Smooth muscle cell (in vitro differentiated cells): ENCODE measurements at regions not wholly inside any gene's neighbourhood (a gene's known extent, or its start where the extent isn't known, plus 50 kb on each side); places are given as distances from the start of the nearest gene placed in this dataset.
A peak's percentile ranks its signal among the peaks of the same experiment; 100 is the strongest.

ENCODE experiments used
- DNase-seq: peaks from one replicate; lab custom pipeline; 2025; ENCODE audit not compliant: unreplicated experiment; lab: John Stamatoyannopoulos, UW
- H2AFZ ChIP-seq: fragments of 200-600 bp; sonication (generic); 2 replicates; pipeline ENCODE4 v1.6.0; 2016; ENCODE audit warnings: antibody characterized with exemption, low read depth, mild to moderate bottlenecking
- H3F3A ChIP-seq: fragments of 200-600 bp; sonication (generic); 2 replicates; pipeline ENCODE4 v1.6.0; 2017; ENCODE audit warnings: antibody characterized with exemption, low read depth
- H3K27ac ChIP-seq: fragments of 200-600 bp; sonication (generic); 2 replicates; pipeline ENCODE4 v1.5.1; 2016; ENCODE audit warnings: low read depth, mild to moderate bottlenecking
- H3K27me3 ChIP-seq: fragments of 200-600 bp; sonication (generic); 2 replicates; pipeline ENCODE4 v1.6.1; 2016; ENCODE audit warnings: low read depth, mild to moderate bottlenecking
- H3K36me3 ChIP-seq: fragments of 200-600 bp; sonication (generic); 2 replicates; pipeline ENCODE4 v1.5.1; 2016; ENCODE audit warnings: low read depth
- H3K4me1 ChIP-seq: fragments of 200-600 bp; sonication (generic); 2 replicates; pipeline ENCODE4 v1.5.1; 2016; ENCODE audit warnings: low read depth
- H3K4me2 ChIP-seq: fragments of 200-600 bp; sonication (generic); 2 replicates; pipeline ENCODE4 v1.6.0; 2016; ENCODE audit warnings: mild to moderate bottlenecking
- H3K4me3 ChIP-seq: fragments of 200-600 bp; sonication (generic); 2 replicates; pipeline ENCODE4 v1.5.1; 2016; ENCODE audit warnings: mild to moderate bottlenecking
- H3K79me2 ChIP-seq: fragments of 200-600 bp; sonication (generic); 2 replicates; pipeline ENCODE4 v1.6.0; 2016; ENCODE audit warnings: low read depth, mild to moderate bottlenecking
- H3K9ac ChIP-seq: fragments of 200-600 bp; sonication (generic); 2 replicates; pipeline ENCODE4 v1.6.0; 2016; ENCODE audit warnings: low read depth
- H3K9me3 ChIP-seq: fragments of 200-600 bp; sonication (generic); replicated peaks from 2 replicates; pipeline ENCODE4 v1.5.1; 2016; ENCODE audit warnings: low read depth
- H4K20me1 ChIP-seq: fragments of 200-600 bp; sonication (generic); 2 replicates; pipeline ENCODE4 v1.6.0; 2016; ENCODE audit warnings: low read depth
- WGBS: methylation state at CpG from one replicate; pipeline ENCODE4 v1.1.7; 2016; ENCODE audit warnings: low lambda C conversion rate; 5-methylcytosine and 5-hydroxymethylcytosine counted together
- TF ChIP-seq, protein P1 (sequence below): fragments of 200-600 bp; sonication (generic); IDR thresholded peaks from 2 replicates; pipeline ENCODE4 v1.5.1; 2017; ENCODE audit warnings: borderline replicate concordance, mild to moderate bottlenecking, antibody characterized with exemption; ENCODE audit not compliant: insufficient read depth, poor library complexity, severe bottlenecking

- Histone ChIP-seq H2AFZ (no peak overlapping the region), H3K4me2 (no peak overlapping the region), H3K9me3 (no peaks in the 10 kb centered on the region), H4K20me1 (no peaks in the 10 kb centered on the region), H3K4me3 (no peak overlapping the region), H3K36me3 (no peaks in the 10 kb centered on the region), H3K4me1 (no peaks in the 10 kb centered on the region), H3K79me2 (no peaks in the 10 kb centered on the region), H3K27ac (no peak overlapping the region), H3F3A (no peaks in the 10 kb centered on the region), H3K9ac (no peak overlapping the region), H3K27me3 (no peaks in the 10 kb centered on the region)
- DNase-seq = no peak
- WGBS = 60% methylated on average over 2 of the region's 2 CpGs
- TF ChIP-seq, protein P1, sequence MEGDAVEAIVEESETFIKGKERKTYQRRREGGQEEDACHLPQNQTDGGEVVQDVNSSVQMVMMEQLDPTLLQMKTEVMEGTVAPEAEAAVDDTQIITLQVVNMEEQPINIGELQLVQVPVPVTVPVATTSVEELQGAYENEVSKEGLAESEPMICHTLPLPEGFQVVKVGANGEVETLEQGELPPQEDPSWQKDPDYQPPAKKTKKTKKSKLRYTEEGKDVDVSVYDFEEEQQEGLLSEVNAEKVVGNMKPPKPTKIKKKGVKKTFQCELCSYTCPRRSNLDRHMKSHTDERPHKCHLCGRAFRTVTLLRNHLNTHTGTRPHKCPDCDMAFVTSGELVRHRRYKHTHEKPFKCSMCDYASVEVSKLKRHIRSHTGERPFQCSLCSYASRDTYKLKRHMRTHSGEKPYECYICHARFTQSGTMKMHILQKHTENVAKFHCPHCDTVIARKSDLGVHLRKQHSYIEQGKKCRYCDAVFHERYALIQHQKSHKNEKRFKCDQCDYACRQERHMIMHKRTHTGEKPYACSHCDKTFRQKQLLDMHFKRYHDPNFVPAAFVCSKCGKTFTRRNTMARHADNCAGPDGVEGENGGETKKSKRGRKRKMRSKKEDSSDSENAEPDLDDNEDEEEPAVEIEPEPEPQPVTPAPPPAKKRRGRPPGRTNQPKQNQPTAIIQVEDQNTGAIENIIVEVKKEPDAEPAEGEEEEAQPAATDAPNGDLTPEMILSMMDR = no peak
These were observed 65.6 kb downstream of the DDIT4L start for GRCh38 chr4:100124715-100125114.

GRCh38 chr4:100118181-100118580 lies 72.1 kb downstream of the DDIT4L start:
- WGBS = 43% methylated on average over 2 of the region's 2 CpGs
- Histone ChIP-seq H2AFZ (no peak overlapping the region), H3K9ac (no peak overlapping the region), H3K4me2 (peak overlapping the region; percentile 24), H3K4me1 (no peaks in the 10 kb centered on the region), H3K36me3 (no peaks in the 10 kb centered on the region), H3K27ac (no peak overlapping the region), H3K4me3 (no peak overlapping the region), H4K20me1 (no peaks in the 10 kb centered on the region), H3K27me3 (no peaks in the 10 kb centered on the region), H3K79me2 (no peaks in the 10 kb centered on the region), H3F3A (no peaks in the 10 kb centered on the region), H3K9me3 (no peaks in the 10 kb centered on the region)
- TF ChIP-seq, protein P1 = no peak
- no peak for DNase-seq

DNA sequence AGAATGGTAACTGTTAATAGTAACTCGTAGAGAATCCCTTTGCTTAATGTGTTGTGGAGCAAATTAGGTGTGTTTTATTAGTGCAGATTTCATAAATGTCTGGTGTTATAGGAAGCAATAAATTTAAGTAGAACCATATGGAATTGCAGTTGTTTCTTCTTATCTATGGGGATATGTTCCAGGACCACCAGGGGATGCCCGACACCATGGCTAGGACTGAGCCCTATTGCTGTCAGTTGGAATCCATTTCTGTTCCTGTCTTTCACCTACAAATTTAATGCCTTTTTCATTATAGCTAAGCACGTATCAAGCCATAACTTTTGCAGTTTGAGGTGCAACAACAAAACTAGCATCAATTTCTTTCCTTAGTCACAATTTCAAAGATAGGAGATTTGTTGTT lies 72.5 kb downstream of the DDIT4L start:
- H3K4me1 ChIP-seq = no peaks in the 10 kb centered on the region
- TF ChIP-seq, protein P1 = peak; percentile 7
- H2AFZ ChIP-seq = no peak overlapping the region
- DNase-seq = no peak
- no peaks in the 10 kb centered on the region for H3F3A ChIP-seq
- no peaks in the 10 kb centered on the region for H3K36me3 ChIP-seq
- H3K4me3 ChIP-seq = no peak overlapping the region
- peak overlapping the region; percentile 24 for H3K4me2 ChIP-seq
- H3K27me3 ChIP-seq = no peaks in the 10 kb centered on the region
- H3K9me3 ChIP-seq = no peaks in the 10 kb centered on the region
- no peaks in the 10 kb centered on the region for H3K79me2 ChIP-seq
- no peak overlapping the region for H3K9ac ChIP-seq
- no peaks in the 10 kb centered on the region for H4K20me1 ChIP-seq
- 72% methylated on average over 3 of the region's 3 CpGs for WGBS
- no peak overlapping the region for H3K27ac ChIP-seq

DNA sequence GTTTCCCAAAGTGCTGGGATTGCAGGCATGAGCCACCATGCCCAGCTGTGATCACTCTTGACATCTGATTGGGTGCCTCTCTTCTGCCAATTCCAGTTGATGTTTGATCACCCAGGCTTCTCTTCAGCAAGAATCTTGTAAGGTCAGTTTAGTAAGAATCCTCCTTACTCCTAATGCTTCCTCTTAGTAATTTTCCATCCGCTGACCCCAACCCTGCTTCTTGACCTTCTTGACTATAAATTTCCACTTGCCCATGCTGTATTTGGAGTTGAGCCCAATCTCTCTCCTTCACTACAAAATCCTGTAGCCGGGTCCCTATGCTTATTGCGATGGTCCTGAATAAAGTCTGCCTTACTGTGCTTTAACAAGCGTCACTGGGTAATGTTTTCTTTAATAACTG lies 75.4 kb downstream of the DDIT4L start:
- 87% methylated on average over 4 of the region's 4 CpGs for WGBS

More for the DNA sequence above, 75.4 kb downstream of the DDIT4L start:
- H4K20me1 ChIP-seq = no peaks in the 10 kb centered on the region
- H3F3A ChIP-seq = no peaks in the 10 kb centered on the region
- H3K79me2 ChIP-seq = no peaks in the 10 kb centered on the region
- no peaks in the 10 kb centered on the region for H3K27me3 ChIP-seq
- H3K9ac ChIP-seq = no peak overlapping the region
- no peaks in the 10 kb centered on the region for H3K36me3 ChIP-seq
- no peaks in the 10 kb centered on the region for H3K9me3 ChIP-seq
- no peak overlapping the region for H3K27ac ChIP-seq
- no peaks in the 10 kb centered on the region for H3K4me1 ChIP-seq
- TF ChIP-seq, protein P1 = no peak
- H2AFZ ChIP-seq = no peak overlapping the region
- H3K4me3 ChIP-seq = no peak overlapping the region
- DNase-seq = no peak
- no peak overlapping the region for H3K4me2 ChIP-seq
